ENCODE measurements at regions not wholly inside any gene's neighbourhood (a gene's known extent, or its start where the extent isn't known, plus 50 kb on each side); places are given as distances from the start of the nearest gene placed in this dataset.
"Not testable (repeated sequence)": the region's sequence is repeated elsewhere in the genome, so short reads cannot be mapped to it uniquely, and the experiment has no call there.

DNA sequence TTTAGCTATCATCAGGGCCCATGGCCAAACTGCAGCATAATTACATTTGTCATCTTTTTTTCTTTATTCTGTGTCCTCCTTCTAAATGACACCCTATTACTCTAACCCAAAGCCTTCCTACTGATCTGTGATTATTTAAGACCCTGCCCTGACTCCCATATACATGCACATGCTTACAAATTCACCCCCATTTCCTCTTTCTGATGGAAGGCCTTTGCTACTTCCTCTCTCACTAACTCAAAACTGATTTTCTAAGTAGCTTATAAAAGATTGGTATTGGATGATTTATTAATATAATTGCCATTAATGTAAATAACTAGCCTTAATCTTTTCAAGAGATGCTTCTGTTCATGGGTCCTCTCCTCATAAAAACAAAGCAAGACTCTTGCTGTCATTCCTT, 179.2 kb downstream of the EDEM1 start:
- no peak for TF ChIP-seq POLR2A (IDR thresholded peaks at IDR 0.05)
- TF ChIP-seq, protein P1, sequence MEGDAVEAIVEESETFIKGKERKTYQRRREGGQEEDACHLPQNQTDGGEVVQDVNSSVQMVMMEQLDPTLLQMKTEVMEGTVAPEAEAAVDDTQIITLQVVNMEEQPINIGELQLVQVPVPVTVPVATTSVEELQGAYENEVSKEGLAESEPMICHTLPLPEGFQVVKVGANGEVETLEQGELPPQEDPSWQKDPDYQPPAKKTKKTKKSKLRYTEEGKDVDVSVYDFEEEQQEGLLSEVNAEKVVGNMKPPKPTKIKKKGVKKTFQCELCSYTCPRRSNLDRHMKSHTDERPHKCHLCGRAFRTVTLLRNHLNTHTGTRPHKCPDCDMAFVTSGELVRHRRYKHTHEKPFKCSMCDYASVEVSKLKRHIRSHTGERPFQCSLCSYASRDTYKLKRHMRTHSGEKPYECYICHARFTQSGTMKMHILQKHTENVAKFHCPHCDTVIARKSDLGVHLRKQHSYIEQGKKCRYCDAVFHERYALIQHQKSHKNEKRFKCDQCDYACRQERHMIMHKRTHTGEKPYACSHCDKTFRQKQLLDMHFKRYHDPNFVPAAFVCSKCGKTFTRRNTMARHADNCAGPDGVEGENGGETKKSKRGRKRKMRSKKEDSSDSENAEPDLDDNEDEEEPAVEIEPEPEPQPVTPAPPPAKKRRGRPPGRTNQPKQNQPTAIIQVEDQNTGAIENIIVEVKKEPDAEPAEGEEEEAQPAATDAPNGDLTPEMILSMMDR (IDR thresholded peaks at IDR 0.05): no peak
- no peaks in the 10 kb centered on the region for H3K9me3 ChIP-seq
- no peak overlapping the region for H3K4me3 ChIP-seq
- H3K27me3 ChIP-seq: no peaks in the 10 kb centered on the region
- no peaks in the 10 kb centered on the region for H3K36me3 ChIP-seq (ENCODE audit: low read depth, missing control alignments)
- no peak overlapping the region for H3K27ac ChIP-seq
- intact Hi-C loops (cut with DNase I; ENCODE audit: low total_unique reads): no loop called here
- no peaks in the 10 kb centered on the region for H3K4me1 ChIP-seq
- no peak for DNase-seq

DNA sequence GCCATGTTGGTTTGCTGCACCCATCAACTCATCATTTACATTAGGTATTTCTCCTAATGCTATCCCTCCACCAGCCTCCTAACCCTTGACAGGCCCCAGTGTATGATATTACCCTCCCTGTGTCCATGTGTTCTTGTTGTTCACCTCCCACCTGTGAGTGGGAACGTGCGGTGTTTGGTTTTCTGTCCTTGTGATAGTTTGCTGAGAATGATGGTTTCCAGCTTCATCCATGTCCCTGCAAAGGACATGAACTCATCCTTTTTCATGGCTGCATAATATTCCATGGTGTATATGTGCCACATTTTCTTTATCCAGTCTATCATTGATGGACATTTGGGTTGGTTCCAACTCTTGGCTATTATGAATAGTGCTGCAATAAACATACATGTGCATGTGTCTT, 184.0 kb downstream of the EDEM1 start:
- H3K4me1 ChIP-seq; H3K27ac ChIP-seq; H3K4me3 ChIP-seq; H3K36me3 ChIP-seq (ENCODE audit: low read depth, missing control alignments); H3K27me3 ChIP-seq; DNase-seq; H3K9me3 ChIP-seq; intact Hi-C loops (cut with DNase I; ENCODE audit: low total_unique reads): not testable (repeated sequence)
- 98 to 100% methylated on average over 2 of the region's 2 CpGs for WGBS, 2 donors

GRCh38 chr3:5376761-5377160, 189.3 kb downstream of the EDEM1 start:
- Histone ChIP-seq H3K36me3 (ENCODE audit: low read depth, missing control alignments) (no peaks in the 10 kb centered on the region), H3K4me1 (no peaks in the 10 kb centered on the region), H3K27me3 (no peaks in the 10 kb centered on the region), H3K4me3 (no peak overlapping the region), H3K27ac (no peak overlapping the region), H3K9me3 (no peaks in the 10 kb centered on the region)
- no peak for TF ChIP-seq POLR2A (IDR thresholded peaks at IDR 0.05)
- 70 to 88% methylated on average over 5 to 6 of the region's 6 CpGs for WGBS, 2 donors
- intact Hi-C loops (cut with DNase I; ENCODE audit: low total_unique reads): no loop called here
- no peak for DNase-seq

DNA sequence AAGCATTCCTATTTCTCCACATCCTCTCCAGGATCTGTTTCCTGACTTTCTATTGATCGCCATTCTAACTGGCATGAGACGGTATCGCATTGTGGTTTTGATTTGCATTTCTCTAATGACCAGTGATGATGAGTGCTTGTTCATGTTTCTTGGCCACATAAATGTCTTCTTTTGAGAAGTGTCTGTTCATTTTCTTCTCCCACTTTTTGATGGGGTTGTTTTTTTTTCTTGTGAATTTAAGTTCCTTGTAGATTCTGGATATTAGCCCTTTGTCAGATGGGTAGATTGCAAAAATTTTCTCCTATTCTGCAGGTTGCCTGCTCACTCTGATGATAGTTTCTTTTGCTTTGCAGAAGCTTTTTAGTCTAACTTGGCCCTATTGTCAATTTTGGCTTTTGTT, 191.8 kb downstream of the EDEM1 start:
- intact Hi-C loops (cut with DNase I; ENCODE audit: low total_unique reads); H3K27me3 ChIP-seq; DNase-seq; H3K4me3 ChIP-seq; H3K9me3 ChIP-seq; H3K4me1 ChIP-seq; H3K36me3 ChIP-seq (ENCODE audit: low read depth, missing control alignments); H3K27ac ChIP-seq: not testable (repeated sequence)
- 95 to 97% methylated on average over 3 of the region's 3 CpGs for WGBS, 2 donors

- H3K9me3 ChIP-seq; H3K27ac ChIP-seq; intact Hi-C loops (cut with DNase I; ENCODE audit: low total_unique reads); H3K36me3 ChIP-seq (ENCODE audit: low read depth, missing control alignments); DNase-seq; H3K27me3 ChIP-seq; H3K4me3 ChIP-seq; H3K4me1 ChIP-seq: not testable (repeated sequence)
- WGBS, 2 donors: 83 to 85% methylated on average over 12 of the region's 12 CpGs
Observed at GRCh38 chr3:5383486-5384263, 196.2 kb downstream of the EDEM1 start.

- 87 to 94% methylated on average over 7 of the region's 7 CpGs for WGBS, 2 donors
- Histone ChIP-seq H3K27ac (no peak overlapping the region), H3K27me3 (no peaks in the 10 kb centered on the region), H3K4me3 (no peak overlapping the region), H3K36me3 (ENCODE audit: low read depth, missing control alignments) (no peaks in the 10 kb centered on the region), H3K4me1 (peaks cover 6% of the 10 kb centered on the region), H3K9me3 (no peaks in the 10 kb centered on the region)
- no peak for TF ChIP-seq POLR2A (IDR thresholded peaks at IDR 0.05)
- TF ChIP-seq, protein P1 (IDR thresholded peaks at IDR 0.05): no peak
- no peak for DNase-seq
- intact Hi-C loops (cut with DNase I; ENCODE audit: low total_unique reads): no loop called here
Observed at GRCh38 chr3:5384557-5385236, 197.2 kb downstream of the EDEM1 start.

All from testis (tissue), 2 donors.